ENCODE measurements at regions not wholly inside any gene's neighbourhood (a gene's known extent, or its start where the extent isn't known, plus 50 kb on each side); places are given as distances from the start of the nearest gene placed in this dataset.

DNA sequence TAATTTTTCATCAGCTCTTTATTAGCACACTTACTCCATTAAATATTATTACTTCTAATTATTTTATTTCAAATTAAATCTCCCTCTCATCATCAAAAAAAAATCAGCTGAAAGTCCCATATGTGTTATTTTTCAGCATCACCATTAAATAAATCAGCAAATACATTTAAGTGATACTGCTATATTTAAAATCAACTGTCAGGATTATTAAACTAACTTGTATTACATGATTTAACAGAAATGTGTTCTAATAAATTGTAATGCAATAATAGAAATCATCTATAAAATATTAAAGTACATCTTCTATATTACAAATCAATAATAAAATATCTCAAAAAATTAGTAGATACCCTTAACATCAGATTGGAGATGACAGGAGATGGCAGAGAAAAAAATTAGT, 538.6 kb upstream of the MIR17HG start:
- no peak for DNase-seq (ENCODE audit: low spot score)
- H3K27ac ChIP-seq: no peak overlapping the region
- no peak for TF ChIP-seq CTCF (IDR thresholded peaks at IDR 0.05)
- H3K27me3 ChIP-seq: no peaks in the 10 kb centered on the region
- H3K36me3 ChIP-seq: no peaks in the 10 kb centered on the region
- H3K9me3 ChIP-seq: no peaks in the 10 kb centered on the region
- H3K4me1 ChIP-seq: no peaks in the 10 kb centered on the region
- no peak overlapping the region for H3K4me3 ChIP-seq

- H3K9me3 ChIP-seq: no peaks in the 10 kb centered on the region
- DNase-seq (ENCODE audit: low spot score): no peak
- no peaks in the 10 kb centered on the region for H3K4me1 ChIP-seq
- H3K36me3 ChIP-seq: no peaks in the 10 kb centered on the region
- TF ChIP-seq CTCF (IDR thresholded peaks at IDR 0.05): no peak
- no peak overlapping the region for H3K27ac ChIP-seq
- H3K4me3 ChIP-seq: no peak overlapping the region
- H3K27me3 ChIP-seq: no peaks in the 10 kb centered on the region
Measured at GRCh38 chr13:90824032-90824431, 523.5 kb upstream of the MIR17HG start.

GRCh38 chr13:90826688-90827087, 520.8 kb upstream of the MIR17HG start:
- Histone ChIP-seq H3K36me3 (no peaks in the 10 kb centered on the region), H3K9me3 (no peaks in the 10 kb centered on the region), H3K27me3 (no peaks in the 10 kb centered on the region), H3K4me1 (no peaks in the 10 kb centered on the region), H3K27ac (no peak overlapping the region), H3K4me3 (no peak overlapping the region)
- no peak for TF ChIP-seq CTCF (IDR thresholded peaks at IDR 0.05)
- DNase-seq (ENCODE audit: low spot score): no peak

GRCh38 chr13:90830782-90831181, 516.7 kb upstream of the MIR17HG start:
- no peak overlapping the region for H3K27ac ChIP-seq

GRCh38 chr13:90833951-90834350, 513.5 kb upstream of the MIR17HG start:
- Histone ChIP-seq H3K9me3 (no peaks in the 10 kb centered on the region), H3K27ac (no peak overlapping the region), H3K36me3 (no peaks in the 10 kb centered on the region), H3K4me1 (no peaks in the 10 kb centered on the region), H3K27me3 (no peaks in the 10 kb centered on the region), H3K4me3 (no peak overlapping the region)
- no peak for TF ChIP-seq CTCF (IDR thresholded peaks at IDR 0.05)
- no peak for DNase-seq (ENCODE audit: low spot score)

More at GRCh38 chr13:90830782-90831181, 516.7 kb upstream of the MIR17HG start:
- no peaks in the 10 kb centered on the region for H3K4me1 ChIP-seq
- no peaks in the 10 kb centered on the region for H3K27me3 ChIP-seq
- no peak for TF ChIP-seq CTCF (IDR thresholded peaks at IDR 0.05)
- no peak for DNase-seq (ENCODE audit: low spot score)
- H3K4me3 ChIP-seq: no peak overlapping the region
- H3K9me3 ChIP-seq: no peaks in the 10 kb centered on the region
- H3K36me3 ChIP-seq: no peaks in the 10 kb centered on the region

- Histone ChIP-seq H3K4me3 (no peak overlapping the region), H3K27ac (no peak overlapping the region), H3K4me1 (no peaks in the 10 kb centered on the region), H3K36me3 (no peaks in the 10 kb centered on the region), H3K27me3 (no peaks in the 10 kb centered on the region), H3K9me3 (no peaks in the 10 kb centered on the region)
- no peak for DNase-seq (ENCODE audit: low spot score)
- no peak for TF ChIP-seq CTCF (IDR thresholded peaks at IDR 0.05)
Measured at GRCh38 chr13:90834700-90835099, 512.8 kb upstream of the MIR17HG start.

All from right atrium auricular region (tissue), 2 donors.